Nephron progenitor cell (in vitro differentiated cells): ENCODE measurements at regions not wholly inside any gene's neighbourhood (a gene's known extent, or its start where the extent isn't known, plus 50 kb on each side); places are given as distances from the start of the nearest gene placed in this dataset.
A peak's percentile ranks its signal among the peaks of the same experiment; 100 is the strongest.

Experiments used
- DNase-seq: peaks from one replicate; pipeline ENCODE4 v3.0.0; 2021
- H3K27ac Mint-ChIP-seq: 2 replicates; pipeline ENCODE4 v1.8.0; 2021; ENCODE audit warnings: mild to moderate bottlenecking, moderate library complexity, mixed read lengths
- H3K27me3 Mint-ChIP-seq: 2 replicates; pipeline ENCODE4 v1.8.0; 2021; ENCODE audit warnings: mild to moderate bottlenecking, low read depth, mixed read lengths; ENCODE audit not compliant: poor library complexity
- H3K36me3 Mint-ChIP-seq: 2 replicates; pipeline ENCODE4 v1.8.0; 2021; ENCODE audit warnings: low read depth, mixed read lengths
- H3K4me1 Mint-ChIP-seq: 2 replicates; pipeline ENCODE4 v1.8.0; 2021; ENCODE audit warnings: mixed read lengths
- H3K4me3 Mint-ChIP-seq: 2 replicates; pipeline ENCODE4 v1.8.0; 2021; ENCODE audit warnings: mild to moderate bottlenecking, moderate library complexity, mixed read lengths
- H3K9me3 Mint-ChIP-seq: 2 replicates; pipeline ENCODE4 v1.8.0; 2021; ENCODE audit warnings: mild to moderate bottlenecking, moderate library complexity, mixed read lengths
- TF ChIP-seq, protein P1 (sequence below): fragments of 200-600 bp; sonication (generic); IDR thresholded peaks from 2 replicates; pipeline ENCODE4 v1.5.0; 2021; ENCODE audit warnings: antibody characterized with exemption

- Mint-ChIP-seq H3K36me3 (no peaks in the 10 kb centered on the region), H3K27ac (peak overlapping the region; percentile 36), H3K4me3 (no peak overlapping the region), H3K9me3 (peaks cover 6% of the 10 kb centered on the region), H3K27me3 (peaks cover 3% of the 10 kb centered on the region), H3K4me1 (no peaks in the 10 kb centered on the region)
- no peak for DNase-seq
- TF ChIP-seq, protein P1, sequence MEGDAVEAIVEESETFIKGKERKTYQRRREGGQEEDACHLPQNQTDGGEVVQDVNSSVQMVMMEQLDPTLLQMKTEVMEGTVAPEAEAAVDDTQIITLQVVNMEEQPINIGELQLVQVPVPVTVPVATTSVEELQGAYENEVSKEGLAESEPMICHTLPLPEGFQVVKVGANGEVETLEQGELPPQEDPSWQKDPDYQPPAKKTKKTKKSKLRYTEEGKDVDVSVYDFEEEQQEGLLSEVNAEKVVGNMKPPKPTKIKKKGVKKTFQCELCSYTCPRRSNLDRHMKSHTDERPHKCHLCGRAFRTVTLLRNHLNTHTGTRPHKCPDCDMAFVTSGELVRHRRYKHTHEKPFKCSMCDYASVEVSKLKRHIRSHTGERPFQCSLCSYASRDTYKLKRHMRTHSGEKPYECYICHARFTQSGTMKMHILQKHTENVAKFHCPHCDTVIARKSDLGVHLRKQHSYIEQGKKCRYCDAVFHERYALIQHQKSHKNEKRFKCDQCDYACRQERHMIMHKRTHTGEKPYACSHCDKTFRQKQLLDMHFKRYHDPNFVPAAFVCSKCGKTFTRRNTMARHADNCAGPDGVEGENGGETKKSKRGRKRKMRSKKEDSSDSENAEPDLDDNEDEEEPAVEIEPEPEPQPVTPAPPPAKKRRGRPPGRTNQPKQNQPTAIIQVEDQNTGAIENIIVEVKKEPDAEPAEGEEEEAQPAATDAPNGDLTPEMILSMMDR, result no peak
These were observed 162.8 kb upstream of the NSMCE3 start for GRCh38 chr15:29432191-29433049.

GRCh38 chr15:29430831-29431230 is 161.2 kb upstream of the NSMCE3 start:
- no peak overlapping the region for H3K4me3 Mint-ChIP-seq
- peaks cover 7% of the 10 kb centered on the region for H3K9me3 Mint-ChIP-seq
- no peaks in the 10 kb centered on the region for H3K4me1 Mint-ChIP-seq
- TF ChIP-seq, protein P1, result no peak
- H3K27ac Mint-ChIP-seq, result no peak overlapping the region
- peaks cover 3% of the 10 kb centered on the region for H3K27me3 Mint-ChIP-seq
- H3K36me3 Mint-ChIP-seq, result no peaks in the 10 kb centered on the region
- DNase-seq, result no peak

GRCh38 chr15:29430124-29430523 is 160.5 kb upstream of the NSMCE3 start:
- Mint-ChIP-seq H3K9me3 (peaks cover 7% of the 10 kb centered on the region), H3K36me3 (no peaks in the 10 kb centered on the region), H3K4me1 (no peaks in the 10 kb centered on the region), H3K27me3 (peaks cover 3% of the 10 kb centered on the region), H3K4me3 (no peak overlapping the region), H3K27ac (no peak overlapping the region)
- DNase-seq, result no peak
- TF ChIP-seq, protein P1, result no peak

DNA sequence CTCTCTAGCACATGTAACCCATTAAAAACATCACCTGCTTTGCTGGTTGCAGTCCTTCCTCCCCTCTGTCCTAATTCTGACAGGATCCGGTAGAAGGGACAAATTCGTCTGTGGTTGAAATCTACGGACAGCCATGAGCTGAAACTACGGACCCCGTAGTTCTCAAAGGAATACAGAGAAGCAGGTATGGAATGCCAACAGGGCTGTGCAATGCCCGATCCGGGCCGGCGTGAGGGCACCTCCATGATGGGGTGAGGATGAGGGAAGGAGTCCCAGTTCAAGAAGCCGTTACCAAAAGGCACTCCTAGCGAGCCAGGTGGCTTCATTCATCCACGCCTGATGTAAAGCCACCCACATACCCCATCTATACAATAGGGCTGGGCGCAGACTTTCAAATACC is 160.0 kb upstream of the NSMCE3 start:
- Mint-ChIP-seq H3K9me3 (peaks cover 9% of the 10 kb centered on the region), H3K4me1 (no peaks in the 10 kb centered on the region), H3K27me3 (peaks cover 5% of the 10 kb centered on the region), H3K27ac (no peak overlapping the region), H3K36me3 (no peaks in the 10 kb centered on the region), H3K4me3 (no peak overlapping the region)
- no peak for DNase-seq
- TF ChIP-seq, protein P1, result no peak

DNA sequence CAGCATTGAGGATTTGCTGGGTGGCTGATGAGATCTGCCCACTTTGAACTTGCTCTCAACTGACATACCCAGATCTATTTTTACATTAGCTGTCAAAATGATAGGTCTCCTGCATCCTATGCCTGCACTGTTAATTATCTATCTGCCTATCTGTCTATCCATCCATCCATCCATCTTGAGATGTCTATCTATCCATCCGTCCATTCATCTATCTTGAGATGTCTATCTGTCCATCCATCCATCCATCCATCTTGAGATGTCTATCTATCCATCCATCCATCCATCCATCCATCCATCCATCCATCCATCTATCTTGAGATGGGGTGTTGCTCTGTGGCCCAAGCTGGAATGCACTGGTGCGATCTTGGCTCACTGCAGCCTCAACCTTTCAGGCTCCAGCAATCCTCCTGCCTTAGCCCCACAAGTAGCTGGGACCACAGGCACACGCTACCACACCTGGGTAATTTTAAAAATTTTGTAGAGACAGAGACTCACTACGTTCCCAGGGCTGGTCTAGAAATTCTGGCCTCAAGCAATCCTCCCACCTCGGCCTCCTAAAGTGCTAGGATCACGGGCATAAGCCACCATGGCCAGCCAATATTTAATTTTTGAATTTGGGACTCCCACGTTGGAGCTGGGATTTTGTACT is 159.4 kb upstream of the NSMCE3 start:
- Mint-ChIP-seq H3K27me3 (peaks cover 6% of the 10 kb centered on the region), H3K9me3 (peaks cover 13% of the 10 kb centered on the region), H3K4me1 (no peaks in the 10 kb centered on the region), H3K4me3 (no peak overlapping the region), H3K36me3 (no peaks in the 10 kb centered on the region), H3K27ac (no peak overlapping the region)
- DNase-seq, result no peak
- TF ChIP-seq, protein P1, result no peak
